ENCODE measurements at regions not wholly inside any gene's neighbourhood (a gene's known extent, or its start where the extent isn't known, plus 50 kb on each side); places are given as distances from the start of the nearest gene placed in this dataset.

DNA sequence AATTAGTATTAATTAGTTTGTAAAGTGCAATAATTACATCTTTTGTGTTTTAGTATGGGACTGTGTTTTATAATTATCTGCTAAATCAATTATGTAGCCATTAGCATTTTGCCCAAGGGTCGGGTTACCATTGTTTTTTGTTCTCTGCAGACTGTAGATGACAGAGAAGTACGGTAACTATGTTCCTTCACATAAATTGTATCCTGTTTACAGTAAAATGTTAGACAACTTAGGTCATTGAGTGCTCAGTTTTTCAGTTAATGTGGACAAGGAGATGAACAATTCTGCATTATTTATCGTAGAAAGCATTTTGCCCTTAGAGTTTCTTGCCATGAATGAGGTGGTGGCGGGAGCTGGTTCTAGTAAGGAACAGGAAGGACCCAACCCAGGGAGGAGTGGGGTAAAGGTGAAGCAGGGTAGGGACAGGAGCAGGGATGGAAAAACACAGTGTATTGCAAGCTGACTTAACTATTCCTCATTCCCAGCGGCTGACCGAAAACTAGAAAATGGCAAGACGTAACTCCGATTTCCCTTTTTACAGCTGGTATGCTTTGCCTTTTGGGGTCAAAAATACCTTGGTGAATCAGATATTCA lies 243.7 kb upstream of the SLC24A2 start:
- ChIA-PET POLR2A (no interaction called here), CTCF (ENCODE audit: unreplicated experiment) (no interaction called here)
- H3K36me3 ChIP-seq (ENCODE audit: insufficient read depth, low read length) = no peaks in the 10 kb centered on the region
- no peaks in the 10 kb centered on the region for H4K20me1 ChIP-seq (ENCODE audit: insufficient read depth, low read length)
- DNase-seq (ENCODE audit: low spot score) = no peak
- H3K9me3 ChIP-seq (ENCODE audit: low read length) = no peaks in the 10 kb centered on the region
- H3K79me2 ChIP-seq (ENCODE audit: insufficient read depth, low read depth, low read length) = no peaks in the 10 kb centered on the region
- TF ChIP-seq, protein P1, sequence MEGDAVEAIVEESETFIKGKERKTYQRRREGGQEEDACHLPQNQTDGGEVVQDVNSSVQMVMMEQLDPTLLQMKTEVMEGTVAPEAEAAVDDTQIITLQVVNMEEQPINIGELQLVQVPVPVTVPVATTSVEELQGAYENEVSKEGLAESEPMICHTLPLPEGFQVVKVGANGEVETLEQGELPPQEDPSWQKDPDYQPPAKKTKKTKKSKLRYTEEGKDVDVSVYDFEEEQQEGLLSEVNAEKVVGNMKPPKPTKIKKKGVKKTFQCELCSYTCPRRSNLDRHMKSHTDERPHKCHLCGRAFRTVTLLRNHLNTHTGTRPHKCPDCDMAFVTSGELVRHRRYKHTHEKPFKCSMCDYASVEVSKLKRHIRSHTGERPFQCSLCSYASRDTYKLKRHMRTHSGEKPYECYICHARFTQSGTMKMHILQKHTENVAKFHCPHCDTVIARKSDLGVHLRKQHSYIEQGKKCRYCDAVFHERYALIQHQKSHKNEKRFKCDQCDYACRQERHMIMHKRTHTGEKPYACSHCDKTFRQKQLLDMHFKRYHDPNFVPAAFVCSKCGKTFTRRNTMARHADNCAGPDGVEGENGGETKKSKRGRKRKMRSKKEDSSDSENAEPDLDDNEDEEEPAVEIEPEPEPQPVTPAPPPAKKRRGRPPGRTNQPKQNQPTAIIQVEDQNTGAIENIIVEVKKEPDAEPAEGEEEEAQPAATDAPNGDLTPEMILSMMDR (conservative IDR thresholded peaks at IDR 0.05; ENCODE audit: low read length) = no peak
- TF ChIP-seq EZH2phosphoT487 (IDR thresholded peaks at IDR 0.05; ENCODE audit: borderline replicate concordance, low read depth, low read length) = no peak
- no peaks in the 10 kb centered on the region for H3K9me2 ChIP-seq (ENCODE audit: insufficient read depth, low read length)
- no peak overlapping the region for H2AFZ ChIP-seq (ENCODE audit: low read length)
- no TSS peak for BruUV-seq (replicated peaks)
- intact Hi-C loops (cut with micrococcal nuclease; ENCODE audit: unreplicated experiment) = no loop called here
- no peaks in the 10 kb centered on the region for H3K4me1 ChIP-seq (ENCODE audit: insufficient read depth, low read length, poor library complexity, severe bottlenecking)
- no peak overlapping the region for H3K27ac ChIP-seq (ENCODE audit: low read depth, low read length, poor library complexity, severe bottlenecking)
- no peak overlapping the region for H3K4me3 ChIP-seq (ENCODE audit: low read depth, low read length, poor library complexity, severe bottlenecking)
- H3K4me2 ChIP-seq (ENCODE audit: low read length) = no peak overlapping the region

DNA sequence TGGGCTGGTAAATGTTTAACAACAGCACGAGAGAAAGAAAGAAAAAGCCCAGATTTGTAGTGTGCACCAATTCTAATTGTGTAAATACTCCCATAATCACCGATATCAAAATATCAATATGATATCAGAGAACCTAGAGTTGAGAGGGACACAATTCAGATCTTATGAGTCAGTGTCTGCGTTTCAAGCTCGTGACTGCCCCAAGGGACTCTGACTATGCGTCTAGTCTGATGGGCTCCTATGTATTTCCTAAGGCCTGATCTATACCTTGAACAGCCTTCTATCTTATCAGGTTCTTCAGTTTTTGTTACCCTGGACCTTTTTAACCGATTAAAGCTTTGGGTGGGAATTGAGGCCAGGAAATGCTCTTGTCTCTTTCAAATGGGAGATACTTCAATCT lies 243.0 kb upstream of the SLC24A2 start:
- H3K27ac ChIP-seq (ENCODE audit: low read depth, low read length, poor library complexity, severe bottlenecking) = no peak overlapping the region
- intact Hi-C loops (cut with micrococcal nuclease; ENCODE audit: unreplicated experiment) = no loop called here
- H3K4me2 ChIP-seq (ENCODE audit: low read length) = no peak overlapping the region
- no peak overlapping the region for H3K4me3 ChIP-seq (ENCODE audit: low read depth, low read length, poor library complexity, severe bottlenecking)
- H3K79me2 ChIP-seq (ENCODE audit: insufficient read depth, low read depth, low read length) = no peaks in the 10 kb centered on the region
- no peak overlapping the region for H2AFZ ChIP-seq (ENCODE audit: low read length)
- H3K9me2 ChIP-seq (ENCODE audit: insufficient read depth, low read length) = no peaks in the 10 kb centered on the region
- H4K20me1 ChIP-seq (ENCODE audit: insufficient read depth, low read length) = no peaks in the 10 kb centered on the region
- no peaks in the 10 kb centered on the region for H3K36me3 ChIP-seq (ENCODE audit: insufficient read depth, low read length)
- TF ChIP-seq EZH2phosphoT487 (IDR thresholded peaks at IDR 0.05; ENCODE audit: borderline replicate concordance, low read depth, low read length) = no peak
- TF ChIP-seq, protein P1 (conservative IDR thresholded peaks at IDR 0.05; ENCODE audit: low read length) = no peak
- DNase-seq (ENCODE audit: low spot score) = no peak
- ChIA-PET POLR2A (interaction anchor here (0.5 kb wide), 1 partner anchor 1019 kb away, joined by 4 read pairs; no protein-coding TSS in a partner anchor), CTCF (ENCODE audit: unreplicated experiment) (no interaction called here)
- H3K4me1 ChIP-seq (ENCODE audit: insufficient read depth, low read length, poor library complexity, severe bottlenecking) = no peaks in the 10 kb centered on the region
- no peaks in the 10 kb centered on the region for H3K9me3 ChIP-seq (ENCODE audit: low read length)
- no TSS peak for BruUV-seq (replicated peaks)

DNA sequence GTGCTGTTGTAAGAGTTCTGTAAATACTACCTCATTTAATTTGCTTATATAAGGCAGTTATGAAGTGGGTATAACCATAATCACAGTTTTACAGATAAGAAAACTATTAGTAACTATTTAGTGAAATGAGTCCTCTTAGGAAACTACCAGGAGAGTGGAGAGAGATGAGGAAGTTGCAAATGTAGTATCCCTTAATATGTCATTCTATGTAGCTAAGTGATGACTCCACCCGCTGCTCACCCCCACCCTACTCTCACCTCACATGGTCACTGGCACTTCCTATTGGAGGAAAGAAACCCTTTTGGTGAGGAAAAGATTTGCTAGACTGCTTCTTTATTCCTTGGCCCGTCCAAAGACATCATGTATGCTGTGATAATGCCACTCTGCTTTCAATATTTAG lies 241.8 kb upstream of the SLC24A2 start:
- Histone ChIP-seq H4K20me1 (ENCODE audit: insufficient read depth, low read length) (no peaks in the 10 kb centered on the region), H2AFZ (ENCODE audit: low read length) (no peak overlapping the region), H3K79me2 (ENCODE audit: insufficient read depth, low read depth, low read length) (no peaks in the 10 kb centered on the region), H3K9me3 (ENCODE audit: low read length) (no peaks in the 10 kb centered on the region), H3K36me3 (ENCODE audit: insufficient read depth, low read length) (no peaks in the 10 kb centered on the region), H3K4me3 (ENCODE audit: low read depth, low read length, poor library complexity, severe bottlenecking) (no peak overlapping the region), H3K4me1 (ENCODE audit: insufficient read depth, low read length, poor library complexity, severe bottlenecking) (no peaks in the 10 kb centered on the region), H3K9me2 (ENCODE audit: insufficient read depth, low read length) (no peaks in the 10 kb centered on the region), H3K27ac (ENCODE audit: low read depth, low read length, poor library complexity, severe bottlenecking) (no peak overlapping the region), H3K4me2 (ENCODE audit: low read length) (no peak overlapping the region)
- CTCF ChIA-PET (ENCODE audit: unreplicated experiment) = no interaction called here
- POLR2A ChIA-PET = no interaction called here
- no TSS peak for BruUV-seq (replicated peaks)
- intact Hi-C loops (cut with micrococcal nuclease; ENCODE audit: unreplicated experiment) = no loop called here
- DNase-seq (ENCODE audit: low spot score) = no peak
- TF ChIP-seq, protein P1 (conservative IDR thresholded peaks at IDR 0.05; ENCODE audit: low read length) = no peak
- no peak for TF ChIP-seq EZH2phosphoT487 (IDR thresholded peaks at IDR 0.05; ENCODE audit: borderline replicate concordance, low read depth, low read length)

Measured in OCI-LY7 (cell line).